Nephron progenitor cell (in vitro differentiated cells): ENCODE measurements at regions not wholly inside any gene's neighbourhood (a gene's known extent, or its start where the extent isn't known, plus 50 kb on each side); places are given as distances from the start of the nearest gene placed in this dataset.
"Not testable (repeated sequence)": the region's sequence is repeated elsewhere in the genome, so short reads cannot be mapped to it uniquely, and the experiment has no call there.

Experiments used
- DNase-seq: peaks from one replicate; pipeline ENCODE4 v3.0.0; 2021
- H3K27ac Mint-ChIP-seq: 2 replicates; pipeline ENCODE4 v1.8.0; 2021; ENCODE audit warnings: mild to moderate bottlenecking, moderate library complexity, mixed read lengths
- H3K27me3 Mint-ChIP-seq: 2 replicates; pipeline ENCODE4 v1.8.0; 2021; ENCODE audit warnings: mild to moderate bottlenecking, low read depth, mixed read lengths; ENCODE audit not compliant: poor library complexity
- H3K36me3 Mint-ChIP-seq: 2 replicates; pipeline ENCODE4 v1.8.0; 2021; ENCODE audit warnings: low read depth, mixed read lengths
- H3K4me1 Mint-ChIP-seq: 2 replicates; pipeline ENCODE4 v1.8.0; 2021; ENCODE audit warnings: mixed read lengths
- H3K4me3 Mint-ChIP-seq: 2 replicates; pipeline ENCODE4 v1.8.0; 2021; ENCODE audit warnings: mild to moderate bottlenecking, moderate library complexity, mixed read lengths
- H3K9me3 Mint-ChIP-seq: 2 replicates; pipeline ENCODE4 v1.8.0; 2021; ENCODE audit warnings: mild to moderate bottlenecking, moderate library complexity, mixed read lengths
- CTCF ChIP-seq: fragments of 200-600 bp; sonication (generic); IDR thresholded peaks from 2 replicates; pipeline ENCODE4 v1.5.0; 2021; ENCODE audit warnings: antibody characterized with exemption

GRCh38 chr2:166725927-166726924 is 162.1 kb upstream of the XIRP2 start:
- Mint-ChIP-seq H3K9me3 (peaks cover 6% of the 10 kb centered on the region), H3K4me1 (no peaks in the 10 kb centered on the region), H3K27me3 (no peaks in the 10 kb centered on the region), H3K36me3 (no peaks in the 10 kb centered on the region), H3K27ac (no peak overlapping the region), H3K4me3 (no peak overlapping the region)
- no peak for TF ChIP-seq CTCF
- no peak for DNase-seq

GRCh38 chr2:166716968-166717367 is 171.3 kb upstream of the XIRP2 start:
- H3K4me1 Mint-ChIP-seq = no peaks in the 10 kb centered on the region
- peaks cover 7% of the 10 kb centered on the region for H3K9me3 Mint-ChIP-seq
- peaks cover 10% of the 10 kb centered on the region for H3K27me3 Mint-ChIP-seq
- no peak overlapping the region for H3K4me3 Mint-ChIP-seq
- no peak for TF ChIP-seq CTCF
- no peak overlapping the region for H3K27ac Mint-ChIP-seq
- H3K36me3 Mint-ChIP-seq = no peaks in the 10 kb centered on the region
- DNase-seq = no peak

GRCh38 chr2:166700079-166700478 is 188.2 kb upstream of the XIRP2 start:
- Mint-ChIP-seq H3K9me3 (no peaks in the 10 kb centered on the region), H3K36me3 (no peaks in the 10 kb centered on the region), H3K4me3 (no peak overlapping the region), H3K27me3 (no peaks in the 10 kb centered on the region), H3K27ac (no peak overlapping the region), H3K4me1 (no peaks in the 10 kb centered on the region)
- no peak for DNase-seq
- TF ChIP-seq CTCF = no peak

GRCh38 chr2:166695154-166695553 is 193.1 kb upstream of the XIRP2 start:
- H3K27ac Mint-ChIP-seq = no peak overlapping the region
- no peak for DNase-seq
- peaks cover 19% of the 10 kb centered on the region for H3K9me3 Mint-ChIP-seq
- TF ChIP-seq CTCF = no peak
- H3K4me3 Mint-ChIP-seq = no peak overlapping the region
- H3K36me3 Mint-ChIP-seq = no peaks in the 10 kb centered on the region
- no peaks in the 10 kb centered on the region for H3K4me1 Mint-ChIP-seq
- H3K27me3 Mint-ChIP-seq = no peaks in the 10 kb centered on the region

- H3K9me3 Mint-ChIP-seq = peaks cover 13% of the 10 kb centered on the region
- not testable (repeated sequence) for H3K27ac Mint-ChIP-seq, H3K36me3 Mint-ChIP-seq, H3K27me3 Mint-ChIP-seq, DNase-seq, H3K4me1 Mint-ChIP-seq, H3K4me3 Mint-ChIP-seq
These were observed 192.0 kb upstream of the SCN7A start for GRCh38 chr2:166686057-166686456.

GRCh38 chr2:166677996-166678395 is 183.9 kb upstream of the SCN7A start:
- no peaks in the 10 kb centered on the region for H3K36me3 Mint-ChIP-seq
- no peak for DNase-seq
- H3K27ac Mint-ChIP-seq = no peak overlapping the region
- TF ChIP-seq CTCF = no peak
- no peak overlapping the region for H3K4me3 Mint-ChIP-seq
- no peaks in the 10 kb centered on the region for H3K4me1 Mint-ChIP-seq
- H3K9me3 Mint-ChIP-seq = peaks cover 4% of the 10 kb centered on the region
- peaks cover 3% of the 10 kb centered on the region for H3K27me3 Mint-ChIP-seq
